ENCODE measurements at regions not wholly inside any gene's neighbourhood (a gene's known extent, or its start where the extent isn't known, plus 50 kb on each side); places are given as distances from the start of the nearest gene placed in this dataset.

DNA sequence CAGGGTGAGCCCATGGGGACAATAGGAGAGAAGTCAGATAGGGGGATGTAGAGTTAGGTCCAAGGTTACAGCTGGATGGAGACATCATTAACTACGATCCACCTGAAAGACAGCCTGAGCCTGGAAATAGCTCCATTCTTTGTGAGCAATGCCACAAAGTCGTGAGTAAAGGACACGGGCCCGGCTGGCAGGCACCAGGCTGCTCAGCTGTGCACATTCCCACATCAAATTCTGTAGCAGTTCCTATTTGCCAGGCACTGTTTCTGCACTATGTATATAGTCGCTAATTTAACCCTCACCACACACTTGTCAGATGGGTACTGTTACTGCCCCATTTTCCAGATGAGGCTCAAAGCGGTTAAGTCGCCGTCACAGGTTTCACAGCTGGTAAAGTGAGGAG lies 338.0 kb upstream of the KAZN start (continued):
- TF ChIP-seq, protein P1, sequence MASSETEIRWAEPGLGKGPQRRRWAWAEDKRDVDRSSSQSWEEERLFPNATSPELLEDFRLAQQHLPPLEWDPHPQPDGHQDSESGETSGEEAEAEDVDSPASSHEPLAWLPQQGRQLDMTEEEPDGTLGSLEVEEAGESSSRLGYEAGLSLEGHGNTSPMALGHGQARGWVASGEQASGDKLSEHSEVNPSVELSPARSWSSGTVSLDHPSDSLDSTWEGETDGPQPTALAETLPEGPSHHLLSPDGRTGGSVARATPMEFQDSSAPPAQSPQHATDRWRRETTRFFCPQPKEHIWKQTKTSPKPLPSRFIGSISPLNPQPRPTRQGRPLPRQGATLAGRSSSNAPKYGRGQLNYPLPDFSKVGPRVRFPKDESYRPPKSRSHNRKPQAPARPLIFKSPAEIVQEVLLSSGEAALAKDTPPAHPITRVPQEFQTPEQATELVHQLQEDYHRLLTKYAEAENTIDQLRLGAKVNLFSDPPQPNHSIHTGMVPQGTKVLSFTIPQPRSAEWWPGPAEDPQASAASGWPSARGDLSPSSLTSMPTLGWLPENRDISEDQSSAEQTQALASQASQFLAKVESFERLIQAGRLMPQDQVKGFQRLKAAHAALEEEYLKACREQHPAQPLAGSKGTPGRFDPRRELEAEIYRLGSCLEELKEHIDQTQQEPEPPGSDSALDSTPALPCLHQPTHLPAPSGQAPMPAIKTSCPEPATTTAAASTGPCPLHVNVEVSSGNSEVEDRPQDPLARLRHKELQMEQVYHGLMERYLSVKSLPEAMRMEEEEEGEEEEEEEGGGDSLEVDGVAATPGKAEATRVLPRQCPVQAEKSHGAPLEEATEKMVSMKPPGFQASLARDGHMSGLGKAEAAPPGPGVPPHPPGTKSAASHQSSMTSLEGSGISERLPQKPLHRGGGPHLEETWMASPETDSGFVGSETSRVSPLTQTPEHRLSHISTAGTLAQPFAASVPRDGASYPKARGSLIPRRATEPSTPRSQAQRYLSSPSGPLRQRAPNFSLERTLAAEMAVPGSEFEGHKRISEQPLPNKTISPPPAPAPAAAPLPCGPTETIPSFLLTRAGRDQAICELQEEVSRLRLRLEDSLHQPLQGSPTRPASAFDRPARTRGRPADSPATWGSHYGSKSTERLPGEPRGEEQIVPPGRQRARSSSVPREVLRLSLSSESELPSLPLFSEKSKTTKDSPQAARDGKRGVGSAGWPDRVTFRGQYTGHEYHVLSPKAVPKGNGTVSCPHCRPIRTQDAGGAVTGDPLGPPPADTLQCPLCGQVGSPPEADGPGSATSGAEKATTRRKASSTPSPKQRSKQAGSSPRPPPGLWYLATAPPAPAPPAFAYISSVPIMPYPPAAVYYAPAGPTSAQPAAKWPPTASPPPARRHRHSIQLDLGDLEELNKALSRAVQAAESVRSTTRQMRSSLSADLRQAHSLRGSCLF (CRISPR knock-in tag; IDR thresholded peaks at IDR 0.05; ENCODE audit: borderline replicate concordance): no peak
- no peak for TF ChIP-seq TOPORS (CRISPR knock-in tag; IDR thresholded peaks at IDR 0.05)
- TF ChIP-seq, protein P2, sequence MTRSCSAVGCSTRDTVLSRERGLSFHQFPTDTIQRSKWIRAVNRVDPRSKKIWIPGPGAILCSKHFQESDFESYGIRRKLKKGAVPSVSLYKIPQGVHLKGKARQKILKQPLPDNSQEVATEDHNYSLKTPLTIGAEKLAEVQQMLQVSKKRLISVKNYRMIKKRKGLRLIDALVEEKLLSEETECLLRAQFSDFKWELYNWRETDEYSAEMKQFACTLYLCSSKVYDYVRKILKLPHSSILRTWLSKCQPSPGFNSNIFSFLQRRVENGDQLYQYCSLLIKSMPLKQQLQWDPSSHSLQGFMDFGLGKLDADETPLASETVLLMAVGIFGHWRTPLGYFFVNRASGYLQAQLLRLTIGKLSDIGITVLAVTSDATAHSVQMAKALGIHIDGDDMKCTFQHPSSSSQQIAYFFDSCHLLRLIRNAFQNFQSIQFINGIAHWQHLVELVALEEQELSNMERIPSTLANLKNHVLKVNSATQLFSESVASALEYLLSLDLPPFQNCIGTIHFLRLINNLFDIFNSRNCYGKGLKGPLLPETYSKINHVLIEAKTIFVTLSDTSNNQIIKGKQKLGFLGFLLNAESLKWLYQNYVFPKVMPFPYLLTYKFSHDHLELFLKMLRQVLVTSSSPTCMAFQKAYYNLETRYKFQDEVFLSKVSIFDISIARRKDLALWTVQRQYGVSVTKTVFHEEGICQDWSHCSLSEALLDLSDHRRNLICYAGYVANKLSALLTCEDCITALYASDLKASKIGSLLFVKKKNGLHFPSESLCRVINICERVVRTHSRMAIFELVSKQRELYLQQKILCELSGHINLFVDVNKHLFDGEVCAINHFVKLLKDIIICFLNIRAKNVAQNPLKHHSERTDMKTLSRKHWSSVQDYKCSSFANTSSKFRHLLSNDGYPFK (CRISPR knock-in tag; IDR thresholded peaks at IDR 0.05; ENCODE audit: borderline replicate concordance): no peak

DNA sequence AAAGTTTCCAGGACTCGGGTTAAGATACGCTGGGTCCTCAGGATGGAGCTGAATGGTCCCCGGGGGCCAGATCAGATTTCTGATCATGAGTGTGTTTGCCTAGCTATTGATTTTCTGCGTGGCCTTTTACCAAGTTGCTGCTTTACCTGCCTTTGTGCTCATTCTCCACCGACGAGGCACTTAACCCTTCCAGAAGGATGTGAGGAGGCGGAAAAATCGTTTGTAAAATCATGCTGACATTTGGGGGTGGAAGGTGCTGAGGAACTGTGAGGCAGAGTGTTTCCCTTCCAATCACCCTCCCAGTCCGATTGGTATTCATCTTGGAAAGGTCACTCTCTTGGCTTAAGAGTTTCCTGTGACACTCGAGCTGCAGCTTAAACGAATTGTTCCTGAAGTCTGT lies 337.1 kb upstream of the KAZN start:
- H3K9me3 ChIP-seq (ENCODE audit: low read length): no peaks in the 10 kb centered on the region
- ATAC-seq: no peak
- H3K79me2 ChIP-seq (ENCODE audit: insufficient read depth, low read length): no peaks in the 10 kb centered on the region
- TF ChIP-seq, protein P3, sequence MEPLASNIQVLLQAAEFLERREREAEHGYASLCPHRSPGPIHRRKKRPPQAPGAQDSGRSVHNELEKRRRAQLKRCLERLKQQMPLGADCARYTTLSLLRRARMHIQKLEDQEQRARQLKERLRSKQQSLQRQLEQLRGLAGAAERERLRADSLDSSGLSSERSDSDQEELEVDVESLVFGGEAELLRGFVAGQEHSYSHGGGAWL (CRISPR knock-in tag; IDR thresholded peaks at IDR 0.05): no peak
- TF ChIP-seq U2AF1 (optimal IDR thresholded peaks at IDR 0.05; ENCODE audit: low read depth, low read length) (no peak), EED (CRISPR knock-in tag; IDR thresholded peaks at IDR 0.05) (no peak), IRX3 (CRISPR knock-in tag; IDR thresholded peaks at IDR 0.05; ENCODE audit: borderline replicate concordance, low read depth) (no peak), ZNF556 (CRISPR knock-in tag; IDR thresholded peaks at IDR 0.05; ENCODE audit: borderline replicate concordance) (no peak)
- TF ChIP-seq, protein P4, sequence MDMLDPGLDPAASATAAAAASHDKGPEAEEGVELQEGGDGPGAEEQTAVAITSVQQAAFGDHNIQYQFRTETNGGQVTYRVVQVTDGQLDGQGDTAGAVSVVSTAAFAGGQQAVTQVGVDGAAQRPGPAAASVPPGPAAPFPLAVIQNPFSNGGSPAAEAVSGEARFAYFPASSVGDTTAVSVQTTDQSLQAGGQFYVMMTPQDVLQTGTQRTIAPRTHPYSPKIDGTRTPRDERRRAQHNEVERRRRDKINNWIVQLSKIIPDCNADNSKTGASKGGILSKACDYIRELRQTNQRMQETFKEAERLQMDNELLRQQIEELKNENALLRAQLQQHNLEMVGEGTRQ (IDR thresholded peaks at IDR 0.05; ENCODE audit: low read depth, low read length): no peak
- TF ChIP-seq, protein P4 (CRISPR knock-in tag; IDR thresholded peaks at IDR 0.05; ENCODE audit: borderline replicate concordance): no peak
- H3K27ac ChIP-seq (ENCODE audit: extremely low read length, insufficient read depth, low read length): no peak overlapping the region
- H2AFZ ChIP-seq (ENCODE audit: low read length): no peak overlapping the region
- H3K27me3 ChIP-seq (ENCODE audit: control insufficient read depth in 1 of 2, insufficient read depth in 2 of 2, low read length in 2 of 2): peaks cover 0 to 26% of the 10 kb centered on the region in 2 experiments; a peak in 2 of 5 replicates
- H3K4me1 ChIP-seq (ENCODE audit: insufficient read depth, low read length): no peaks in the 10 kb centered on the region
- no peak overlapping the region for H3K4me2 ChIP-seq (ENCODE audit: low read depth, low read length)
- no peak overlapping the region for H3K4me3 ChIP-seq (replicated peaks in 1 of 3; ENCODE audit: insufficient read depth in 1 of 3, low read depth in 2 of 3, low read length in 3 of 3)
- in situ Hi-C loops (cut with HindIII; ENCODE audit: extremely low pct_ligation_motif_present, low pct_unique_long_range_greater_than_20kb): no loop called here
- WGBS (ENCODE audit: low lambda C conversion rate): 21% methylated on average over 11 of the region's 11 CpGs
- no TSS peak for BruUV-seq (replicated peaks)
- no peak overlapping the region for H3K9ac ChIP-seq (ENCODE audit: insufficient read depth, low read depth, low read length)
- POLR2A ChIA-PET: no interaction called here
- no peaks in the 10 kb centered on the region for H4K20me1 ChIP-seq (ENCODE audit: insufficient read depth, low read length)
- no peak for DNase-seq (ENCODE audit: low spot score)
- no peak for FAIRE-seq
- intact Hi-C loops (cut with micrococcal nuclease; ENCODE audit: unreplicated experiment): no loop called here
- no peaks in the 10 kb centered on the region for H3K36me3 ChIP-seq (replicated peaks in 1 of 2; ENCODE audit: control insufficient read depth in 1 of 2, insufficient read depth in 2 of 2, low read length in 2 of 2)
- CTCF ChIA-PET (ENCODE audit: low intra/inter-chr PET ratio, low total read pairs): no interaction called here
